ENCODE measurements at regions not wholly inside any gene's neighbourhood (a gene's known extent, or its start where the extent isn't known, plus 50 kb on each side); places are given as distances from the start of the nearest gene placed in this dataset.

- TF ChIP-seq, protein P1, sequence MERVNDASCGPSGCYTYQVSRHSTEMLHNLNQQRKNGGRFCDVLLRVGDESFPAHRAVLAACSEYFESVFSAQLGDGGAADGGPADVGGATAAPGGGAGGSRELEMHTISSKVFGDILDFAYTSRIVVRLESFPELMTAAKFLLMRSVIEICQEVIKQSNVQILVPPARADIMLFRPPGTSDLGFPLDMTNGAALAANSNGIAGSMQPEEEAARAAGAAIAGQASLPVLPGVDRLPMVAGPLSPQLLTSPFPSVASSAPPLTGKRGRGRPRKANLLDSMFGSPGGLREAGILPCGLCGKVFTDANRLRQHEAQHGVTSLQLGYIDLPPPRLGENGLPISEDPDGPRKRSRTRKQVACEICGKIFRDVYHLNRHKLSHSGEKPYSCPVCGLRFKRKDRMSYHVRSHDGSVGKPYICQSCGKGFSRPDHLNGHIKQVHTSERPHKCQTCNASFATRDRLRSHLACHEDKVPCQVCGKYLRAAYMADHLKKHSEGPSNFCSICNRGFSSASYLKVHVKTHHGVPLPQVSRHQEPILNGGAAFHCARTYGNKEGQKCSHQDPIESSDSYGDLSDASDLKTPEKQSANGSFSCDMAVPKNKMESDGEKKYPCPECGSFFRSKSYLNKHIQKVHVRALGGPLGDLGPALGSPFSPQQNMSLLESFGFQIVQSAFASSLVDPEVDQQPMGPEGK (CRISPR knock-in tag; IDR thresholded peaks at IDR 0.05; ENCODE audit: borderline replicate concordance): no peak
- TF ChIP-seq PPARA (CRISPR knock-in tag; IDR thresholded peaks at IDR 0.05; ENCODE audit: borderline replicate concordance) (no peak), ZNF8 (CRISPR knock-in tag; IDR thresholded peaks at IDR 0.05) (no peak), TCF4 (CRISPR knock-in tag; IDR thresholded peaks at IDR 0.05; ENCODE audit: borderline replicate concordance) (no peak), CSRNP3 (CRISPR knock-in tag; IDR thresholded peaks at IDR 0.05) (no peak), ZFP30 (CRISPR knock-in tag; IDR thresholded peaks at IDR 0.05) (no peak), ARNTL (CRISPR knock-in tag; IDR thresholded peaks at IDR 0.05; ENCODE audit: borderline replicate concordance, low read depth) (no peak)
Observed at GRCh38 chr2:6067089-6067488, 374.9 kb downstream of the SOX11 start.

All from SK-N-SH treated with all-trans-retinoic acid at 6 μM for 48 hours (cell line).